Cardiac fibroblast (primary cell): ENCODE measurements at regions not wholly inside any gene's neighbourhood (a gene's known extent, or its start where the extent isn't known, plus 50 kb on each side); places are given as distances from the start of the nearest gene placed in this dataset.

Experiments used
- DNase-seq, 2 donors: peaks; one replicate each; pipeline versions ENCODE4 v3.0.0 to v3.0.0-alpha.2; 2010; ENCODE audit warnings: low read depth in 2 of 2
- H3K4me3 ChIP-seq, 2 donors: replicated peaks in 1 of 2; 1 replicate in 1 of 2; 2 replicates in 1 of 2; pipeline ENCODE4 v1.5.1; 2011; ENCODE audit warnings: low read depth in 2 of 2, low read length in 2 of 2, mild to moderate bottlenecking in 2 of 2, moderate library complexity in 1 of 2
- TF ChIP-seq, protein P1 (sequence below): IDR thresholded peaks from one replicate; pipeline ENCODE4 v1.5.1; 2011; ENCODE audit warnings: low read depth, mild to moderate bottlenecking, low read length, inconsistent platforms

DNA sequence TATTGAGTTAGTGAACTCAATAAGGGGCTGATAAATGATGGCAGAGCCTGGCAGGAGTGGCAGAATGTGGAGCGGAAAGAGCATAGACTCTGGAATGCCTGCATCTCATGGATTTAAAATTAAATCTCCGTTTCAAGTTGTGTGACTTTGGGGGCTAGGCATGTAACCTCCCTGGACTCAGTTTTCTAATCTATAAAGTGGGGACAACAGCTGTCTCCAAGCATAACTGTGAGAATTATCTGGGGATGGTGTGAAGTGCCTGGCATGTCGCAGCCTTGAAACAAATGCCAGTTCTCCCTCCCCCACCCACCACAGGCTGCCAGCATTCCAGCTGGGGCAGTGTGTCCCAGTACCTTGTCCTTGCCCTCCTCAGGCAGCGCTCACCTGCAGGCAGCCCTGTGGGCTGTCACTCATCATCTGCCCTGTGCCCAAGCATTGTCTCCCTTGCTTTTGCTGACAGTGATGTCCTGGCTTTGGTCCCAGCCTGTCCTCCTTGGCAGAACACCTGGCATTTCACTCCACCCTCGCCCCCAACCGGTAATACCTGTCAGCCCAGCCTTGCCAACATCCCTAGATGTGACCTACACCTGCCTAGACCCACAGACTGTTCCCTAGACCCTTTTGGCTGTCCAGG is 129.6 kb downstream of the MRM1 start:
- no peak overlapping the region for H3K4me3 ChIP-seq
- no peak for DNase-seq
- TF ChIP-seq, protein P1, sequence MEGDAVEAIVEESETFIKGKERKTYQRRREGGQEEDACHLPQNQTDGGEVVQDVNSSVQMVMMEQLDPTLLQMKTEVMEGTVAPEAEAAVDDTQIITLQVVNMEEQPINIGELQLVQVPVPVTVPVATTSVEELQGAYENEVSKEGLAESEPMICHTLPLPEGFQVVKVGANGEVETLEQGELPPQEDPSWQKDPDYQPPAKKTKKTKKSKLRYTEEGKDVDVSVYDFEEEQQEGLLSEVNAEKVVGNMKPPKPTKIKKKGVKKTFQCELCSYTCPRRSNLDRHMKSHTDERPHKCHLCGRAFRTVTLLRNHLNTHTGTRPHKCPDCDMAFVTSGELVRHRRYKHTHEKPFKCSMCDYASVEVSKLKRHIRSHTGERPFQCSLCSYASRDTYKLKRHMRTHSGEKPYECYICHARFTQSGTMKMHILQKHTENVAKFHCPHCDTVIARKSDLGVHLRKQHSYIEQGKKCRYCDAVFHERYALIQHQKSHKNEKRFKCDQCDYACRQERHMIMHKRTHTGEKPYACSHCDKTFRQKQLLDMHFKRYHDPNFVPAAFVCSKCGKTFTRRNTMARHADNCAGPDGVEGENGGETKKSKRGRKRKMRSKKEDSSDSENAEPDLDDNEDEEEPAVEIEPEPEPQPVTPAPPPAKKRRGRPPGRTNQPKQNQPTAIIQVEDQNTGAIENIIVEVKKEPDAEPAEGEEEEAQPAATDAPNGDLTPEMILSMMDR = no peak

- H3K4me3 ChIP-seq = no peak overlapping the region
- TF ChIP-seq, protein P1 = no peak
- DNase-seq = peak in 1 of 2 donors; percentile 2
These were observed 130.4 kb downstream of the MRM1 start for GRCh38 chr17:36731811-36732210.

- TF ChIP-seq, protein P1 = no peak
- DNase-seq = no peak
- H3K4me3 ChIP-seq = no peak overlapping the region
These were observed 131.0 kb downstream of the MRM1 start for GRCh38 chr17:36732351-36732750.

DNA sequence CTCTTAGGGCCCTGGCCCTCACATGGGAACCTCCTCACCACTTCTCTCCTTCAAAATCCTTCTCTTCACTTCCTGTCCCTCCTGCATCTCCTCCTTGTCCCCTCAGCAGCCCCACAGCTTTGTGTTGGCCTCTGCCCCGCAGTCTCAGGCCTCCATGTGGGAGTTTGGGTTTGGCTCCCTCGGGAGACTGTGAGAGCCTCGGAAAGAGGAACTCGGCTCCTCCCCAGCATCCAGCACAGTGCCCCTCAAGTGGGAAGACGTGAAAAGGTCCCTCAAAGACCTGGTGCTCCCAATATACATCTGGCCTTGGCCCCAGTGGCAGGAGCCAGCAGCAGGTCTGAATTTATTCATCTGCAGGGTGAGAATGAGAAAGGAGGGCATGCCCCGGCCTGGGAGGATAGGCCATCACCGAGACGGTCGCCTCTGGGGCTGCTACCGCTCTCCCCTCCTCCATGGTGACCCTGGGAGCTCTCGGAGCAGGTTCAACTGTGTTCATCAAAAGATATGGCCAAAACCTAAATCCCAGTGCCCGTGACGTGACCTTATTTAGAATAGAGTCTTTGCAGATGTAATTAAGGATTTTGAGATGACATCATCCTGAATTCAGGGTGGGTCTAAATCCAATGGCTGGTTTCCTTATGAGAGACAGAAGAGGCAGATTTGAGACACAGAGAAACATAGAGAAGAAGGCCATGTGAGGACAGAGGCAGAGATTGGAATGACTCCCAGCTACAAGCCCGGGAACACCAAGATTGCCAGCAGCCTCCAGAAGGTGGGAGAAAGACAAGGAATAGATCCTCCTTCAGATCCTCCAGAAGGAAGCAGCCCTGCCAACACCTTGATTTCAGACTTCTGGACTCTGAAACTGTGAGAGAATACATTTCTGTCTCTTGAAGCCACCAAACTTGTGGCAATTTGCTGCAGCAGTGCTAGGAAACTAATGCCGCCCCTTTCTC is 135.1 kb downstream of the MRM1 start:
- no peak overlapping the region for H3K4me3 ChIP-seq
- TF ChIP-seq, protein P1 = no peak
- no peak for DNase-seq

DNA sequence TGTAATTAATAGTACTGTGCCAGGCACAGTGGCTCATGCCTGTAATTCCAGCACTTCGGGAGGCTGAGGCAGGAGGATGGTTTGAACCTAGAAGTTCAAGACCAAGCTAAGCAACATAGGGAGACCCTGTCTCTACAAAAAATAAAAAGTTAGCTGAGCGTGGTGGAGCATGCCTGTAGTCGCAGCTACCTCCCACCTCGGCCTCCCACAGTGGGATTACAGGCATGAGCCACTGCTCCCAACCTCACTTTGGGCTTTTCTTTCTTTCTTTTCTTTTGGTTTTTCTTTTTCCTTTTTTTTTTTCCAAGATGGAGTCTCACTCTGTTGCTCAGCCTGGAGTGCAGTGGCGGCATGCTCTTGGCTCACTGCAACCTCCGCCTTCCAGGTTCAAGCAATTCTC is 137.8 kb downstream of the MRM1 start:
- no peak overlapping the region for H3K4me3 ChIP-seq
- TF ChIP-seq, protein P1 = no peak
- no peak for DNase-seq

- no peak for DNase-seq
- no peak overlapping the region for H3K4me3 ChIP-seq
- TF ChIP-seq, protein P1 = no peak
These were observed 138.8 kb downstream of the MRM1 start for GRCh38 chr17:36740157-36740556.
